Loucy (cell line): ENCODE measurements at regions not wholly inside any gene's neighbourhood (a gene's known extent, or its start where the extent isn't known, plus 50 kb on each side); places are given as distances from the start of the nearest gene placed in this dataset.

Experiments used
- H2AFZ ChIP-seq: fragments of 200-600 bp; sonication (generic); 2 replicates; pipeline ENCODE4 v1.6.0; 2016; ENCODE audit warnings: antibody characterized with exemption, mild to moderate bottlenecking, low read length, moderate library complexity
- H3F3A ChIP-seq: fragments of 200-600 bp; 2 replicates; pipeline ENCODE4 v1.6.0; 2016; ENCODE audit warnings: antibody characterized with exemption, low read depth, mild to moderate bottlenecking
- H3K27me3 ChIP-seq: fragments of 200-600 bp; sonication (generic); 2 replicates; pipeline ENCODE4 v1.6.1; 2014; ENCODE audit warnings: low read length, mild to moderate bottlenecking; ENCODE audit not compliant: insufficient read depth, poor library complexity, severe bottlenecking
- H3K36me3 ChIP-seq: fragments of 200-600 bp; sonication (generic); 2 replicates; pipeline ENCODE4 v1.6.1; 2016; ENCODE audit warnings: low read length; ENCODE audit not compliant: insufficient read depth
- H3K4me1 ChIP-seq: fragments of 200-600 bp; sonication (generic); 2 replicates; pipeline ENCODE4 v1.5.1; 2014; ENCODE audit warnings: low read length, mild to moderate bottlenecking; ENCODE audit not compliant: insufficient read depth, poor library complexity, severe bottlenecking
- H3K4me2 ChIP-seq: fragments of 200-600 bp; sonication (generic); 2 replicates; pipeline ENCODE4 v1.6.0; 2014; ENCODE audit warnings: antibody characterized with exemption, low read length, low read depth, mild to moderate bottlenecking; ENCODE audit not compliant: poor library complexity, severe bottlenecking
- H3K4me3 ChIP-seq: fragments of 200-600 bp; sonication (generic); 2 replicates; pipeline ENCODE4 v1.5.1; 2014; ENCODE audit warnings: low read length, mild to moderate bottlenecking, mixed read lengths; ENCODE audit not compliant: poor library complexity, severe bottlenecking
- H3K79me2 ChIP-seq: fragments of 200-600 bp; sonication (generic); 2 replicates; pipeline ENCODE4 v1.6.1; 2014; ENCODE audit warnings: low read length; ENCODE audit not compliant: insufficient read depth
- H3K9ac ChIP-seq: fragments of 200-600 bp; sonication (generic); 2 replicates; pipeline ENCODE4 v1.6.0; 2014; ENCODE audit warnings: mild to moderate bottlenecking, low read depth, low read length, moderate library complexity; ENCODE audit not compliant: poor library complexity, severe bottlenecking
- H3K9me2 ChIP-seq: fragments of 200-600 bp; sonication (generic); replicated peaks from 2 replicates; pipeline ENCODE4 v1.6.1; 2016; ENCODE audit warnings: low read depth, low read length, mixed read lengths
- H3K9me3 ChIP-seq: fragments of 200-600 bp; sonication (generic); 2 replicates; pipeline ENCODE4 v1.6.1; 2014; ENCODE audit warnings: mild to moderate bottlenecking, antibody characterized with exemption, low read length, low read depth; ENCODE audit not compliant: insufficient read depth
- H4K20me1 ChIP-seq: fragments of 200-600 bp; sonication (generic); 2 replicates; pipeline ENCODE4 v1.6.0; 2014; ENCODE audit warnings: antibody characterized with exemption, low read length, mild to moderate bottlenecking; ENCODE audit not compliant: insufficient read depth, poor library complexity, severe bottlenecking
- CTCF ChIP-seq: fragments of 200-600 bp; sonication (generic); conservative IDR thresholded peaks from 2 replicates; pipeline ENCODE4 v1.5.1; 2014; ENCODE audit warnings: mild to moderate bottlenecking, antibody characterized with exemption, low read length
- EZH2phosphoT487 ChIP-seq: fragments of 200-600 bp; IDR thresholded peaks from 2 replicates; pipeline ENCODE4 v1.6.1; 2018; ENCODE audit warnings: antibody characterized with exemption, mild to moderate bottlenecking, moderate library complexity, borderline replicate concordance

- H3F3A ChIP-seq, result no peaks in the 10 kb centered on the region
- no peak overlapping the region for H3K4me3 ChIP-seq
Measured at GRCh38 chr2:60064687-60065389, 488.6 kb downstream of the BCL11A start.

GRCh38 chr2:60058781-60059180 lies 494.7 kb downstream of the BCL11A start:
- H3K4me2 ChIP-seq, result no peak overlapping the region

More at GRCh38 chr2:60064687-60065389, 488.6 kb downstream of the BCL11A start:
- Histone ChIP-seq H3K9ac (no peak overlapping the region), H3K9me3 (no peaks in the 10 kb centered on the region), H3K36me3 (no peaks in the 10 kb centered on the region), H3K4me2 (no peak overlapping the region), H4K20me1 (no peaks in the 10 kb centered on the region), H3K79me2 (no peaks in the 10 kb centered on the region), H3K4me1 (no peaks in the 10 kb centered on the region), H2AFZ (no peak overlapping the region), H3K9me2 (no peaks in the 10 kb centered on the region), H3K27me3 (no peaks in the 10 kb centered on the region)
- TF ChIP-seq EZH2phosphoT487 (no peak), CTCF (no peak)

GRCh38 chr2:60054571-60055340 lies 498.7 kb downstream of the BCL11A start:
- Histone ChIP-seq H3F3A (no peaks in the 10 kb centered on the region), H3K36me3 (no peaks in the 10 kb centered on the region), H2AFZ (no peak overlapping the region), H3K9me3 (no peaks in the 10 kb centered on the region), H3K9ac (no peak overlapping the region), H3K4me1 (no peaks in the 10 kb centered on the region), H3K4me2 (no peak overlapping the region), H3K27me3 (no peaks in the 10 kb centered on the region), H4K20me1 (no peaks in the 10 kb centered on the region), H3K9me2 (no peaks in the 10 kb centered on the region), H3K79me2 (no peaks in the 10 kb centered on the region), H3K4me3 (no peak overlapping the region)
- TF ChIP-seq EZH2phosphoT487 (no peak), CTCF (no peak)

More at GRCh38 chr2:60058781-60059180, 494.7 kb downstream of the BCL11A start:
- H3K4me1 ChIP-seq, result no peaks in the 10 kb centered on the region
- H3F3A ChIP-seq, result no peaks in the 10 kb centered on the region
- no peaks in the 10 kb centered on the region for H3K9me3 ChIP-seq
- no peaks in the 10 kb centered on the region for H3K9me2 ChIP-seq
- no peaks in the 10 kb centered on the region for H4K20me1 ChIP-seq
- H3K27me3 ChIP-seq, result no peaks in the 10 kb centered on the region
- H2AFZ ChIP-seq, result no peak overlapping the region
- H3K36me3 ChIP-seq, result no peaks in the 10 kb centered on the region
- no peaks in the 10 kb centered on the region for H3K79me2 ChIP-seq
- no peak overlapping the region for H3K4me3 ChIP-seq
- no peak for TF ChIP-seq EZH2phosphoT487
- TF ChIP-seq CTCF, result no peak
- H3K9ac ChIP-seq, result no peak overlapping the region
